NCI-H524 (cell line): ENCODE measurements at regions not wholly inside any gene's neighbourhood (a gene's known extent, or its start where the extent isn't known, plus 50 kb on each side); places are given as distances from the start of the nearest gene placed in this dataset.

Experiments
- DNase-seq, 2 experiments: peaks; one replicate each; lab custom pipeline; 2025; lab: John Stamatoyannopoulos, UW

DNA sequence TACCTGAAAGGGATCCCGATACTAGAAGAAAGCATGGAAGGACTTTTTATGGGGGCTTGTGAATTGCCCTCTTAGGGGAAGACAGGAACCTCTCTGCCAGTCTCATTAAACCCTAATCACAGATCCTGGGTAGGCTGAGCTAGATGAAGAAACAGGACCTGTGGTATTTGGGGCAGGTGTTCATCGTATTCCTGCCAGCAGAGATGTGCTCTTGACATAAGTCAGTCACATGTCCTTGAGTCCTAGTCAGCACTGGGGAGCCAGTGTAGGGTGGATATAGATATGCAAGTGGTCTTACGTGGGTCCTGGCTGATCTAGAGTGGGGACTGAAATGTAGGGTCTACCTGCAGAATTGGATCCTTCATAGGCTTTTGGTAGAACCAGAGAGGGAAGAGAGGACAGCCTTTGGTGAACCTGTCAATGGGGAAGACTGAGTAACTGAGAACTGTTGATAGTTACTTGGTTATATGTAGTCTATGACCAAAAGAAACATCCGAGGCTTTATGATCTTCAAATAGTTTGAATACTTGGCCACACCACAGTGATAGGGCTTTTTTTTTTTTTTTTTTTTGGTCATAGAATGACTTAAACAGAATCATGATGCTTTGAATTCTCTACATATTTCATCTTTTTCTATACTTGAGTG, 63.5 kb upstream of the WDR1 start:
- DNase-seq = no peak

DNA sequence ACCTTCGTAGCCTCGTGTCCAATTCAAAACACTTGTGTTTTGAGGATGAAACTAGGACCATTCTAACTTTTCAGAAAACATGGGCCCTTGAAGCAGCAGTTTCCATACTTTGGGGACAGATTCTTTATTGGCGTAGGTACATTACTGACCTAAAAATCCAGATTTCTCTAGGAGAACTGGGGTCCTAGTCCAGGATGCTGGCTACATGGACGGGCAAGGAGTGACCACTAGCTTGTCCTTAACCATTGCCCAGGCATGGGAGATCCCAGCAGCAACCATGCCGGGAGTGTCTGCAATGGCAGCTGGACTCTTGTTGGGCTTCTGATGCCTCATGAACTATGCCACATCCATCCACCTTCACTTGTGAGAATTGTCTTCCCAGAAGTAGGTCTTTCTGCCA, 62.2 kb upstream of the WDR1 start:
- no peak for DNase-seq

GRCh38 chr4:10175626-10176025, 59.0 kb upstream of the WDR1 start:
- no peak for DNase-seq

DNA sequence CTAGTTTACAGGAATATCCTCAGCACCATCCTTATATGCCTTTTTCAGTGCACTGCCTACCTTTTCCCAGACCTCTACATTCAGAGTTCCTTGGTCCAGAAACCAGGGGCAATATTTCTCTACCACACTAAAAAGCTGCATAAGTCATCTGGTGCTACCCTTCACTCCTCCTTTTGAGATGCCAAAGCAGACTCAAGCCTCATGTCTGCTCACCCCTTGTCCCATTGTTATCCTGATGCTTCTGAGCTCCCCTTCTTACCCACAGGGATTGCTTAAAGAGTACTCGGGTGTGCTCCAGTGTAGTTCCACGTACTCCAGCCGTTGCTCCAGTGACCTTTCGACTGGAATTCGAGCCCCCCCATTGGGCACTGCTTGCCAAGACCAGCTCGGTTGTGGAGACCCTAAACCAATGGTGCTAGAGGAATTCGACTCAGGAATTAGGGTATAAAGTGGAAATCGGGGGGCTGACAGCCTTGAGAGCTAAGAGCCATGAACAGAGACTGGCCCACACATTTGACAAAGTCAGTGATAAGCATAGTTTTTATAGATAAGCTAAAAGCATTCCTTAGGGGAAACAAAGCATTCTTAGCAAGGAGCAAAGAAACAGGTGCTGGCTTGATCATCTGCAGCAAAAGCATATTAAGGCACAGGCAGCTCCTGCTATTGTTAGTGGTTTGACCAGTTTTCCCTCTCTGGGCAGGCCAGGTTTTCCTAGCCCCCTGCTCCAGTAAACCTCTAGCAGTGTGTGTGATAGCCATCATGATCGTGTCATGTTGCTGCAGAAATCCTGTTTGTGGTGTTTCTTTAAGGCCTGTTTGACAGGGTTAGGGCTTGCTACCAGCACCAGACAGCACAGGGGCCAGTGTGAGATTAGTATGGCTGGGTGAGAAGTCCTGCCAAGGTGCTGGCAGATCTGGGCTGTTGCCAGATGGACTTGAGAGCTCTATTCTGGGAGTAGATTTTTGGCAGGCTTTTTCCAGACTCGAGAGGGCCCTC, 57.5 kb upstream of the WDR1 start:
- DNase-seq = peak in 1 of 2 experiments; percentile 7

DNA sequence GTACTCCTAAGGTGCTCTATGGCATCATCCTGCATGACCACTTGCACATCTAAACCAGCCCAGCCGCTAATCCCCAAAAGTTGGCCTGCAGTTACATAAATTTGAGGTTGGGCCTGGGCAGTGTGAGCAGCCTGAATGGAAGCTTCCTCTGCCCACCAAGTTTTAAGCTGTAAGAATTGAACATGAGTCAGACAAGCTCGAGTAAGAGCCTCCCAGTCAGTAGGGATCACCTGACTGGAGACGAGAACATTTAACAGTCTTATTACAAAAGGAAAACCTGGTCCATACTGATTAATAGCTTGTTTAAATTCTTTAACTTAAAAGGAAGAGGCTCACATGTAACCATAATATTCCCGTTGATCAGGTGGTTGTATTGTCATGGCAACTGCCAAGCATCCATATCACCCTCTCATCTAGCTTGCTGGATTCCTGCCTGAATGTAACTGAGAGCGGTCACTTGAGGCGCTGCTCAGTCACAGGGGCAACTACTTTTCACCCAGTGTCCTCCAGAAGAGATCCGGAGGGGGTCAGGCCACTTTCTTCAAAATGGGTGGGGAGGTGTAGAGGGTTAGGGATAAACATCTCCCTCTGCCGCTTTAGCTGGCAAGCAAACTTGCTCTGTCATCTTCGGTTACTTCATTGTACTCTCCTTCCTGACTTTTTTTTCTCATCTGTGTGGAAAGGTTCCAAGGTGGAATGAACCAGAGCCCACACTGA, 56.6 kb upstream of the WDR1 start:
- DNase-seq = peak in 1 of 2 experiments; percentile 26

DNA sequence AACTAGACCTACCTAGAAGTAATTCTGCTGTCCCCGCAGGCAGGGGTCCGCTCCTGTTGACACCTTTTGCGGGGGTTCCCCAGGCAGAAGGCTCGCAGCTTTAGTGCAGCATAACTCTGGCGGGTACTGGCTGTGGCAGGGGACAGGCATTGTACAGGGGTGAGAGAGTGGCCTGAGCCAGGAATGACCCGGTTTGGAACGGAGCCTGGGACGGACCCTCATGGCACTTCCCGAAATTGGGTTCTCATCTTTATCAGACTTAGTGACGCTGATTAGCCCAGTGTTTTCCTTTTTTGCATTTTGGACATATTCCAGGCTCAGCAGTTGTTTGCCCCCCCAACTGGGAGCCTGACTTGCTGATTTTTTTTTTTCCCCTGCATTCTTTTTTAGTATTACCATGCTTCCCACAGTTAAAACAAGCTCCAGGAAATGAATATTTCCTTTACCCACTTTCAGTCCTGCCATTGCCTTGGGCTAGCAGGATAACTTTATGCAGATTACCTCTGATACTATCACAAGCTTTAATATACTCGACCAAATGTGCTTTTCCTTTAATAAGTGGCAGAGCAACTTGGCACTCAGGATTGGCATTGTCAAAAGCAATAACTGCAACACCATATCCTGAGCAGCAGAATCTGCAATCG, 55.8 kb upstream of the WDR1 start:
- no peak for DNase-seq

DNA sequence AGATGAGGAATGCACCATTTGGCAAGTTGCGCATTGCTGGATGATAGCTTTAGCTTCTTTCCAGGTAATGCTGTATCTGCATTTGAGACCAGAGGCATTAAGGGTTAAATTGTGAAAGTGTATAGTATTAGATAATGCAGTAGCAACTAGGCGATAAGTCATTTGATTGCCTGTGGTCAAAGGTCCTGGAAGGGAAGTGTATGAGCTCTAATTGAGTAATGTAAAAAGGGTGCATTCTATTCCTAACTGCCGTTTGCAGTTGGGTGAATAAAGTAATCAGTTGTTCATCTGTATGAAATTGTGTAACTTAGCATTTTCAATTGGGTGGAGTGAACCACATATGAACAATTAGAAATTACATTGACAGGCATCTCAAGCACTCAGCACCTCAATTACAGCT, 54.5 kb upstream of the WDR1 start:
- no peak for DNase-seq

DNA sequence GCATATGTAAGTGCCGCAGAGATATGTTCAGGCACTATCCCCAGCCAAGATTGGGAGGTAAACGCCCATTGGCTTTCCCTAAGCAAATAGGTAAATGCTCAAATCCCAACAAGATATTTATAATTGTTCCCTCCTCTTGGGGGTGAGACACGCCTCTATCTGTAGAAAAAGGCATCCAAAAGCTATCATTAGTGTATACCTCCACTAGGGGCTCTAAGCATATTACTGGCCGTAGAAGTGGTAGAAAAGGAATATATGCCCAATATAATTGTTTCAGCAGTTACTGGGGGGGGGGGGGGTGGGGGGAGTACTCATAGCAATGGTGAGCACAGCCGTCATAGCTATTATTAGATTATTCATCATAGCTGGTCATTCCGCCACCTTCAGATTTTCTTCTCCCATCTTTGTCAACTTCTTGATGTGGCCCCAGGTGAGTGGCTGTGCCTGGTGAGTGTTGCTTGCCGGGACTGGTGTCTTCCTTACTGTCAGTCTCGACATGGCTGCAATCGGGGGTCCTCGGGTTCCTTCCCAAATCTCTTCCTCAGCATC, 53.3 kb upstream of the WDR1 start:
- DNase-seq = no peak

GRCh38 chr4:10168151-10168550, 51.6 kb upstream of the WDR1 start:
- no peak for DNase-seq

GRCh38 chr4:10167201-10167600, 50.6 kb upstream of the WDR1 start:
- DNase-seq = no peak
